Globus pallidus (tissue), 1 donor: ENCODE measurements at regions not wholly inside any gene's neighbourhood (a gene's known extent, or its start where the extent isn't known, plus 50 kb on each side); places are given as distances from the start of the nearest gene placed in this dataset.
"Not testable (repeated sequence)": the region's sequence is repeated elsewhere in the genome, so short reads cannot be mapped to it uniquely, and the experiment has no call there.

Experiments used
- DNase-seq: peaks from one replicate; pipeline ENCODE4 v3.0.0-alpha.2; 2015; ENCODE audit warnings: low spot score

DNA sequence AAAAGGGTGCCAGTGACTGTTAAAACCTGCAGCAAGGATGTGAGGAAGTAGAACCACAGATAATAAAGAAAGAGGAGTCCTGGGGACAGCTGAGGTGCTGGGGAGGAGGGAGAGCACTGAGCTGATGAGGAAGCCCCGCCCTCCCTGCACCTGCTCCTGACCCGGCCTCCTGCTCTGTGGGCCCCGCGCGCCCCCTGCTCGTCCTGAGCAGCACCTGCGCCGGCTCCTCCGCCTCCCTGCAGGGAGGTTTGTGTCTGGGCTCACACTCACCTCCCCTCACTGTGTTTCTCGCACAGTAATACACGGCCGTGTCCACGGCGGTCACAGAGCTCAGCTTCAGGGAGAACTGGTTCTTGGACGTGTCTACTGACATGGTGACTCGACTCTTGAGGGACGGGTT is 797.6 kb downstream of the TMEM121 start:
- DNase-seq: not testable (repeated sequence)

DNA sequence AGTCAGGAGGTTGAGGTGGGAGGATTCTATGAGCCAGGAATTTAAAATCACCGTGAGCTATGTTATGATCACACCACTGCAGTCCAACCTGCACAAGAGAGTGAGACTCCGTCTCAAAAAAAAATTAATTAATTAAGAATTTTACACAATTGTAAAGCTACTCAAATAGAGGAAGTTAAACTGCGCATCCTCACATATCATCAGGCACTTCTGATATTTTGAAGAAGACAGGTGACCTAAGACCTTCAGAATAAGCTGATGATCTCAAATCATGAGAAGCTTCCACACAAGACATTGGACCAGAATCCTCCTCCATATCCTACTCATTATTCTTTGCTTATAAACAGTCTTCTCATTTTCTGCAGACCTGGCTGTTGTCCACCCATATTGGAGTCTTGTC is 800.9 kb downstream of the TMEM121 start:
- DNase-seq: no peak

DNA sequence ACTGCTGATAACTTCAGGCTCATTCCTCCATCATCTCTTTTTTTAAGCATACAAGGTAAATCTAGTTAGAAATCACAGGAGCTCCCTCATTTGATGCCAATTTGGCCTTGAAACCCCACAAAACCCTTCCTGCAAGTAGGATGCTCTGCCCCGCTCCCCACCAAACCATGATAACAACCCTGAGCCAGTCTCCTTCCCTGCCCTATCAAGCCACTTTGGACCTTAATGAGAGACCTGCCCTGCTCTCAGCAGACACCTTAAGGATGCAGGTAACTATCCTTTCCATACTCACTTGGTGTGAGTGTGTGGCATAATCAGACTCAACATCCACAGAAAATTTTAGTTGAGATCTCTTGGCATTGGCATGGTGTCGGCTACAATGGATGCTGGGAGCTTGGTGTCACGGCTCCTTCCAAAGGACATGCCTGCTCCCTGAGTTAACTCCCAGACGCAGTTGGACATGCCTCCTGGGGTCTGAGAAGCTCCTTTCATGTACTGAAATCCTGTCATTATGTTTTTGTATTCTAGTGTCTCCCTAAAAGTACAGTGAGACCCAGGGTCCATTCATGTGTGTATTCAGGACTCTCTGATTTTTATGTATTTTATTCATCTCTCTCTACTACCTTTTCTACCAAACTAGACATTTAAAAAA is 801.4 kb downstream of the TMEM121 start:
- not testable (repeated sequence) for DNase-seq

- not testable (repeated sequence) for DNase-seq
Observed at GRCh38 chr14:106329243-106329642, 802.9 kb downstream of the TMEM121 start.

GRCh38 chr14:106329987-106330774 is 803.8 kb downstream of the TMEM121 start:
- not testable (repeated sequence) for DNase-seq

DNA sequence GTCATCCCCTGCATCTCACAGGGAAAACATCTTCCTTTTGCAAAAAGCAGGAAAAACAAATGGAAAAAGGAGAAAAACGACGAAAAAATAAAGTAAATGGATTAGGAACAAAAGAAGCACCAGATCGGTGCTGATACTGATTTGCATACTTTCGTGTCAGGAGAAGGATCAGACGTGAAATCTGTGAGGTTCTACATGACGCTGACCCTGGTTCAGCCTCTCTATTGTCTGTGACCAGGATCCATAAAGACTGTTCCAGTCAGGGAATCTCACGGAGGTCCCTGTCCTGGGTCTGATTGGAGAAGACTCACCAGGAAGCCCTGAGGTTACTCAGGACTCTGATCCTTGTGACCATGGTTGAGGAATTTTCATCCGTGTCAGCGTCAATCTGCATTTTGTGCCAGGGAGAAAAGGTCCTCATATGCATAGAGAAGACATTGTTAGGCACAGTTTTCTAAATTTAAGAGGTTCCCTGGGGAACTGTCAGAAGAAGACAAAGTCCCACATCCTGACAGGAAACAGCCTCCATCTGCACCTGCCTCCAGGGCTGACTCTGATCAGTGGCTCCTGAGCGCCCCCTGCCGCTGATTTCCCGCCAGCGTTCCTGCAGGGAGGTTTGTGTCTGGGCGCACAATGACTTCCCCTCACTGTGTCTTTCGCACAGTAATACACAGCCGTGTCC is 808.2 kb downstream of the TMEM121 start:
- DNase-seq: not testable (repeated sequence)

GRCh38 chr14:106335110-106335429 is 808.7 kb downstream of the TMEM121 start:
- DNase-seq: not testable (repeated sequence)

- DNase-seq: not testable (repeated sequence)
Observed at GRCh38 chr14:106338775-106339174, 812.4 kb downstream of the TMEM121 start.

GRCh38 chr14:106340658-106341057 is 814.3 kb downstream of the TMEM121 start:
- not testable (repeated sequence) for DNase-seq

DNA sequence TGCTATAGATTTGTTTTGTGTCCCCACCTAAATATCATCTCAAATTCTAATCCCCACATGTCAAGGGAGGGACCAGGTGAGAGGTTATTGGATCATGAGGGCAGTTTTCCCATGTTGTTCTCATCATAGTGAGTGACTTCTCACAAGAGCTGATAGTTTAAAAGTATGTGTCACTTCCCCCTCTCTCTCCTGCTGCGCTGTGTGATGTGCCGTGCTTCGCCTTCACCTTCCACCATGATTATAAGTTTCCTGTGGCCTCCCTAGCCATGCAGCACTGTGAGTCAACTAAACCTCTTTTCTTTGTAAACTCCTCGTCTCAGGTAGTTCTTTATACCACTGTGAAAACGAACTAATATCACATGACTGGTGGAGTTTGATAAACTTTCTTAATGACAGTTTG is 814.8 kb downstream of the TMEM121 start:
- not testable (repeated sequence) for DNase-seq

DNA sequence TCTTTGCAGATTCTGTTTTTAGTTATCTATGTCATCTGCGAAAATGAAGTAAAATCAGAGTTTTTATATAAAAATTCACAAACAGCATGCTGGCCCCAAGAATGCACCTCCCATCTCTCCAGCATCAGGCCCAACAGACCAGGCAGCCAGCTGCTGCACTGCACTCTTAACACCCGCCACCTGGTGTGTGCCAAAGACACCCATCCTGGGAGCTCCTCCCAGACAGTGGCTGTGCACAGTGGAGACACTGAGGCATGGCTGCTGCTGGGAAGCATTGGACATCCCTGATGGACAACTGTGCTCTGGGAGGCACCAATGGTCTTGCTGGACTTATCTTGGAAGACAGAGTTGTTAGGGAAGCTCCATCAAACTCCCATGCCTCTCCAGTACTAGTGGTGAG is 817.2 kb downstream of the TMEM121 start:
- no peak for DNase-seq

- not testable (repeated sequence) for DNase-seq
Observed at GRCh38 chr14:106344065-106344614, 817.8 kb downstream of the TMEM121 start.

GRCh38 chr14:106344791-106345479 is 818.6 kb downstream of the TMEM121 start:
- not testable (repeated sequence) for DNase-seq

DNA sequence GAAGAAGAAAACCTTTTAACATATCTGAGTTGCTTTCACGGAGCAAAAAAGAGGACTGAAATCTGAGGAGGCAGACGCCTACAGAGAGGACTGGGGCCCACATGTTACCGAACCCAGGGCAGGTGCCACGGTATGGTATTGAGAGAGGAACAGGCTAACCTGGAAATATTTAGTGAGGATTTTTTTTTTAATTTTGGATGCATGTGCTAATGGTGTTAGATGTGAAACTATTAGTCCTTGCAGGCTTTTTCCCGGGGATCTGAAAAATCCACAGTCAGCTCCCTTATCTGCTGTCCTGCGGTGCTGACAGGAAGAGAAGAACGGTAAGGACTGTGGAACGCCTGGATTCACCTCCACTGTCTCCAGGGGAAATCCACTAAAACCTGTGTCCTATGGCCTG is 819.7 kb downstream of the TMEM121 start:
- DNase-seq: no peak

DNA sequence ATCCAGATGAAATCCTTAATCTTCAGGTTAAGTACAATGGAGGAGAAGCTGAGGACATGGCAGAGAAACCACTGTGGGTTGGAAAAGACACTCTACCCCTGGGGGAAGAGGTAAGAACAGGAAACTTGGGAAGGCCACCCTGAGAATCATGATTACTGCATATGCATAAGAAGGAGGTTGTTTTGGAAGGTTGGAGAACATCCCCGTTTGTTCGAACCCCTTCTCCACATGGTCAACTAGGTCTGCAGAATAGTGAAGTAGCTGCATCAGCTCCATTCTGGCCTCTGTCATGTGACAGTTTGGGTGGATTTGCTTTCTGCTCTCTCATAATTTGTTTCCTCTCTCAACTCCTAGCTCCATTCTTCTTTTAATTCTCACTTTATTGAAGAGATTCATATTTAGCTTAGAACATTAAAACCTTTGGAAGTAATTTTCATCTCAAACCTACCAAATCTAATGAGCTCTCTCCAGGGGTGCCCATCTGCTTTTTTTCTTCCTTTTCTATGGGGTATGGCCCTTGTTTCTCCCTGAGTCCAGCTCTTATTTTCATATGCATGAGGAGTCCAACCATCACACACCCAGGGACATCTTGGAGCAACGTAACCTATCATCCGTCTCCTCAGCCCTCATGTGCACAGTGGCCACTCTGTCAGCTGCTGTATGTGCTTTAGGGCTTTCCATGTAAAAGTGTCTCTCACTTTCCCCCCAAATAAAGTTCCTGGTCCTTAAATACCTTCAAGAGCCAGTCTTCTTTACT is 820.3 kb downstream of the TMEM121 start:
- DNase-seq: no peak

DNA sequence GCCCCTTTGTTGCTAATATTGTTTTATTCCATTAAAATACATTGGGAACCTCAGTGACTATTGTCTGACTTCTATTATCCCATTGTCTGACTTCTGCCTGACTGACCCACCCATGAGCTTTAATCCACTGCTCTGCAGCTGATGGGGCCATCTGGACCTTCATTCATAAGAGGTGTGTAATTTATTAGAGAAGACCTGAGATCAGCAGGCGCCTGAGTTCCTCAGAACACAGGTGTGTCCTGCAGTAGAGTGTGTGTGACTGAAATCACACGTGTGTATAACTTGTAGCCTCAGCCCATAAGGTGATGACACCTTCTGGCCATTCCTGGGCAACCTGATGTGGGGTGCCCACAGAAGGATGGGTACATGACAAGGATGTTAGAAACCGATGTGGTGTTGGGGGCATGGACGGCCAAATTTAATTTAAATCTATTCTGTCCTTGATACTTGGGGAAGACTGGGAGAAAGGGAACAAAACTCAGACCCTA is 821.0 kb downstream of the TMEM121 start:
- DNase-seq: no peak

GRCh38 chr14:106347890-106348755 is 821.7 kb downstream of the TMEM121 start:
- DNase-seq: no peak

DNA sequence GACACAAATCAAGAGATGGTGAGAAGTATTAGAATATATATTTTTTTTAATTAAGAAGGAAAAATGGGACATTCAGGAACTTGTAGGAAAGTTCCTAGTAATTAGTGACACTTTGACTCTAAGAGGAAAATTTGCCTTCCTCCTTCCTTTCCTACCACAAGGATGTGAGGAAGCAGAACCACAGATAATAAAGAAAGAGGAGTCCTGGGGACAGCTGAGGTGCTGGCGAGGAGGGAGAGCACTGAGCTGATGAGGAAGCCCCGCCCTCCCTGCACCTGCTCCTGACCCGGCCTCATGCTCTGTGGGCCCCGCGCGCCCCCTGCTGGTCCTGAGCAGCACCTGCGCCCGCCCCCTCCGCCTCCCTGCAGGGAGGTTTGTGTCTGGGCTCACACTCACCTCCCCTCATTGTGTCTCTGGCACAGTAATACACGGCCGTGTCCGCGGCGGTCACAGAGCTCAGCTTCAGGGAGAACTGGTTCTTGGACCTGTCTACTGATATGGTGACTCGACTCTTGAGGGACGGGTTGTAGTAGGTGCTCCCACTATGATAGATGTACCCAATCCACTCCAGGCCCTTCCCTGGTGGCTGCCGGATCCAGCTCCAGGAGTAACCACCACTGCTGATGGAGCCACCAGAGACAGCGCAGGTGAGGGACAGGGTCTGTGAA is 822.6 kb downstream of the TMEM121 start:
- not testable (repeated sequence) for DNase-seq

GRCh38 chr14:106349678-106350457 is 823.5 kb downstream of the TMEM121 start:
- not testable (repeated sequence) for DNase-seq
